Neuronal stem cell (in vitro differentiated cells): ENCODE measurements at regions not wholly inside any gene's neighbourhood (a gene's known extent, or its start where the extent isn't known, plus 50 kb on each side); places are given as distances from the start of the nearest gene placed in this dataset.
A peak's percentile ranks its signal among the peaks of the same experiment; 100 is the strongest.

Experiments used
- DNase-seq: peaks from one replicate; pipeline ENCODE4 v3.0.0-alpha.2; 2013; ENCODE audit warnings: low spot score
- H2AFZ ChIP-seq: one replicate; pipeline ENCODE4 v1.6.1; 2013; ENCODE audit warnings: mild to moderate bottlenecking, low read length, inconsistent platforms
- H2AK5ac ChIP-seq: 2 replicates; pipeline ENCODE4 v1.6.1; 2013; ENCODE audit warnings: low read depth, mild to moderate bottlenecking, inconsistent platforms, low read length, moderate library complexity, mixed read lengths
- H2BK120ac ChIP-seq: 2 replicates; pipeline ENCODE4 v1.6.1; 2013; ENCODE audit warnings: low read depth, mild to moderate bottlenecking, inconsistent platforms, low read length, moderate library complexity, mixed read lengths
- H2BK12ac ChIP-seq: one replicate; pipeline ENCODE4 v1.6.1; 2013; ENCODE audit warnings: low read length, inconsistent platforms
- H2BK15ac ChIP-seq: 2 replicates; pipeline ENCODE4 v1.6.1; 2013; ENCODE audit warnings: mild to moderate bottlenecking, low read length, inconsistent platforms, mixed read lengths
- H2BK5ac ChIP-seq: one replicate; pipeline ENCODE4 v1.6.1; 2013; ENCODE audit warnings: inconsistent platforms, mild to moderate bottlenecking, low read length, moderate library complexity
- H3K14ac ChIP-seq: one replicate; pipeline ENCODE4 v1.6.1; 2013; ENCODE audit warnings: low read length, inconsistent platforms
- H3K18ac ChIP-seq: 2 replicates; pipeline ENCODE4 v1.6.1; 2013; ENCODE audit warnings: low read length, inconsistent platforms
- H3K23ac ChIP-seq: 2 replicates; pipeline ENCODE4 v1.6.1; 2013; ENCODE audit warnings: low read depth, mild to moderate bottlenecking, mixed read lengths, low read length, inconsistent platforms; ENCODE audit not compliant: poor library complexity
- H3K27ac ChIP-seq: replicated peaks from 3 replicates; pipeline ENCODE4 v1.5.1; 2013; ENCODE audit warnings: low read length, inconsistent platforms
- H3K27me3 ChIP-seq, 3 experiments: 2 replicates each; pipeline ENCODE4 v1.6.1; 2013; ENCODE audit warnings: low read length in 3 of 3, mild to moderate bottlenecking in 2 of 3, inconsistent platforms in 1 of 3, low read depth in 1 of 3, mixed read lengths in 1 of 3, moderate library complexity in 1 of 3; ENCODE audit not compliant: control insufficient read depth in 3 of 3, insufficient read depth in 3 of 3
- H3K36me3 ChIP-seq, 2 donors: replicated peaks in 1 of 2; 2 replicates each; pipeline ENCODE4 v1.6.1; 2013; ENCODE audit warnings: low read length in 2 of 2; ENCODE audit not compliant: control insufficient read depth in 2 of 2, insufficient read depth in 2 of 2
- H3K4ac ChIP-seq: 2 replicates; pipeline ENCODE4 v1.6.1; 2013; ENCODE audit warnings: inconsistent platforms, mild to moderate bottlenecking, low read length, moderate library complexity
- H3K4me1 ChIP-seq, 2 donors: 1 replicate in 1 of 2; 2 replicates in 1 of 2; pipeline ENCODE4 v1.6.1; 2013; ENCODE audit warnings: low read length in 2 of 2, low read depth in 1 of 2; ENCODE audit not compliant: control insufficient read depth in 2 of 2, insufficient read depth in 1 of 2
- H3K4me2 ChIP-seq: one replicate; pipeline ENCODE4 v1.6.1; 2013; ENCODE audit warnings: mild to moderate bottlenecking, low read length, inconsistent platforms; ENCODE audit not compliant: insufficient read depth, poor library complexity, severe bottlenecking
- H3K4me3 ChIP-seq, 2 donors: 2 replicates each; pipeline ENCODE4 v1.5.1; 2013; ENCODE audit warnings: low read length in 2 of 2, mild to moderate bottlenecking in 2 of 2, inconsistent platforms in 1 of 2, moderate library complexity in 1 of 2
- H3K79me1 ChIP-seq: one replicate; pipeline ENCODE4 v1.6.1; 2013; ENCODE audit warnings: low read depth, mild to moderate bottlenecking, inconsistent platforms, low read length, moderate library complexity
- H3K9ac ChIP-seq: one replicate; pipeline ENCODE4 v1.6.1; 2013; ENCODE audit warnings: mild to moderate bottlenecking, low read depth, low read length, inconsistent platforms; ENCODE audit not compliant: poor library complexity
- H3K9me3 ChIP-seq, 2 donors: replicated peaks in 1 of 2; 2 replicates each; pipeline versions ENCODE3 to v1.6.1; 2013; ENCODE audit warnings: low read length in 2 of 2, mild to moderate bottlenecking in 2 of 2, inconsistent platforms in 1 of 2, low read depth in 1 of 2, mixed read lengths in 1 of 2, moderate library complexity in 1 of 2; ENCODE audit not compliant: control insufficient read depth in 2 of 2, insufficient read depth in 1 of 2
- H4K8ac ChIP-seq: one replicate; pipeline ENCODE4 v1.6.1; 2013; ENCODE audit warnings: low read depth, mild to moderate bottlenecking, inconsistent platforms, low read length, moderate library complexity
- H4K91ac ChIP-seq: one replicate; pipeline ENCODE4 v1.6.1; 2013; ENCODE audit warnings: low read length, low read depth, mild to moderate bottlenecking, inconsistent platforms; ENCODE audit not compliant: poor library complexity
- WGBS, 2 donors: extraction: QIAGEN DNeasy Blood & Tissue Kit; methylation state at CpG; one replicate each; pipeline ENCODE4 v1.1.7; 2013; ENCODE audit warnings: missing lambda C conversion rate in 2 of 2, mixed read lengths in 1 of 2; ENCODE audit not compliant: insufficient read length in 2 of 2, insufficient replicate concordance in 1 of 2; ENCODE audit errors: extremely low coverage in 2 of 2; 5-methylcytosine and 5-hydroxymethylcytosine counted together

- Histone ChIP-seq H3K23ac (no peak overlapping the region), H3K4ac (no peak overlapping the region), H4K91ac (no peak overlapping the region), H2AFZ (no peak overlapping the region), H3K18ac (no peak overlapping the region), H2BK5ac (no peak overlapping the region), H3K27ac (no peak overlapping the region), H3K79me1 (no peaks in the 10 kb centered on the region), H3K9me3 (no peaks in the 10 kb centered on the region), H2BK15ac (no peak overlapping the region), H3K36me3 (no peaks in the 10 kb centered on the region), H3K9ac (no peak overlapping the region), H3K14ac (no peak overlapping the region), H3K4me3 (no peak overlapping the region), H3K4me2 (no peak overlapping the region), H4K8ac (no peak overlapping the region), H2AK5ac (no peak overlapping the region), H3K27me3 (no peaks in the 10 kb centered on the region), H2BK120ac (no peak overlapping the region), H2BK12ac (no peak overlapping the region), H3K4me1 (peaks cover 0 to 4% of the 10 kb centered on the region in 2 donors)
- no CpG with 5 or more reads among the region's 13 CpGs for WGBS, 2 donors
- no peak for DNase-seq
Measured at GRCh38 chr19:30846102-30846501, 473.9 kb downstream of the ZNF536 start.

GRCh38 chr19:30842926-30843325, 470.7 kb downstream of the ZNF536 start:
- Histone ChIP-seq H3K79me1 (no peaks in the 10 kb centered on the region), H3K23ac (no peak overlapping the region), H3K18ac (no peak overlapping the region), H2BK12ac (no peak overlapping the region), H3K27ac (no peak overlapping the region), H4K91ac (no peak overlapping the region), H2BK15ac (no peak overlapping the region), H2BK5ac (no peak overlapping the region), H4K8ac (no peak overlapping the region), H3K9ac (no peak overlapping the region), H3K36me3 (no peaks in the 10 kb centered on the region), H3K4me1 (no peaks in the 10 kb centered on the region), H3K27me3 (no peaks in the 10 kb centered on the region), H2BK120ac (no peak overlapping the region), H2AK5ac (no peak overlapping the region), H2AFZ (no peak overlapping the region), H3K4me2 (no peak overlapping the region), H3K4ac (no peak overlapping the region), H3K9me3 (peaks cover 0 to 2% of the 10 kb centered on the region in 2 donors), H3K14ac (no peak overlapping the region), H3K4me3 (no peak overlapping the region)
- no CpG with 5 or more reads among the region's 8 CpGs for WGBS, 2 donors
- no peak for DNase-seq

- H3K27me3 ChIP-seq, result no peaks in the 10 kb centered on the region
- no peak for DNase-seq
- WGBS, 2 donors, result no CpG with 5 or more reads among the region's 5 CpGs
Measured at GRCh38 chr19:30841934-30842333, 469.8 kb downstream of the ZNF536 start.

GRCh38 chr19:30830875-30831274, 458.7 kb downstream of the ZNF536 start:
- no peak overlapping the region for H2BK5ac ChIP-seq
- no peak overlapping the region for H3K4me2 ChIP-seq
- no peak overlapping the region for H4K8ac ChIP-seq
- no peak overlapping the region for H2AFZ ChIP-seq
- no peaks in the 10 kb centered on the region for H3K27me3 ChIP-seq
- H2BK120ac ChIP-seq, result no peak overlapping the region
- H2BK15ac ChIP-seq, result no peak overlapping the region
- H3K9ac ChIP-seq, result no peak overlapping the region
- no peak overlapping the region for H3K4me3 ChIP-seq
- no peak overlapping the region for H3K27ac ChIP-seq
- DNase-seq, result no peak
- H2AK5ac ChIP-seq, result no peak overlapping the region
- H2BK12ac ChIP-seq, result no peak overlapping the region
- H4K91ac ChIP-seq, result no peak overlapping the region
- H3K79me1 ChIP-seq, result no peaks in the 10 kb centered on the region
- H3K9me3 ChIP-seq, result no peaks in the 10 kb centered on the region
- no peaks in the 10 kb centered on the region for H3K4me1 ChIP-seq
- H3K23ac ChIP-seq, result no peak overlapping the region
- no peaks in the 10 kb centered on the region for H3K36me3 ChIP-seq
- WGBS, 2 donors, result no CpG with 5 or more reads among the region's 5 CpGs
- H3K14ac ChIP-seq, result no peak overlapping the region
- H3K4ac ChIP-seq, result no peak overlapping the region
- H3K18ac ChIP-seq, result no peak overlapping the region

More at GRCh38 chr19:30841934-30842333, 469.8 kb downstream of the ZNF536 start:
- Histone ChIP-seq H3K4me2 (no peak overlapping the region), H2BK12ac (no peak overlapping the region), H4K91ac (no peak overlapping the region), H3K18ac (no peak overlapping the region), H3K4ac (no peak overlapping the region), H3K4me3 (peak overlapping the region in 1 of 2 donors; percentile 40), H2BK120ac (no peak overlapping the region), H3K4me1 (no peaks in the 10 kb centered on the region), H2BK15ac (no peak overlapping the region), H3K36me3 (no peaks in the 10 kb centered on the region), H2AFZ (no peak overlapping the region), H2AK5ac (no peak overlapping the region), H3K14ac (no peak overlapping the region), H2BK5ac (no peak overlapping the region), H3K23ac (no peak overlapping the region), H4K8ac (no peak overlapping the region), H3K27ac (no peak overlapping the region), H3K9ac (no peak overlapping the region), H3K79me1 (no peaks in the 10 kb centered on the region), H3K9me3 (peaks cover 0 to 2% of the 10 kb centered on the region in 2 donors)
